ENCODE measurements at regions not wholly inside any gene's neighbourhood (a gene's known extent, or its start where the extent isn't known, plus 50 kb on each side); places are given as distances from the start of the nearest gene placed in this dataset.

- Histone ChIP-seq H4K91ac (replicated peaks; ENCODE audit: insufficient read length, low read length) (no peak overlapping the region), H3K56ac (replicated peaks; ENCODE audit: insufficient read length, low read depth, low read length) (no peak overlapping the region), H3K18ac (ENCODE audit: extremely low read depth, low read length) (no peak overlapping the region), H3K79me2 (ENCODE audit: control insufficient read depth in 1 of 2, insufficient read depth in 2 of 2, low read length in 2 of 2) (no peaks in the 10 kb centered on the region), H3K9ac (replicated peaks in 1 of 4; ENCODE audit: extremely low read depth in 1 of 4, low read depth in 3 of 4, low read length in 3 of 4) (no peak overlapping the region), H4K8ac (ENCODE audit: extremely low read depth, insufficient read depth, low read length) (no peak overlapping the region), H2AFZ (ENCODE audit: low read length) (no peak overlapping the region), H2AK5ac (ENCODE audit: low read depth, low read length) (no peak overlapping the region), H3K27me3 (replicated peaks in 1 of 4; ENCODE audit: control insufficient read depth in 3 of 4, extremely low read depth in 1 of 4, insufficient read depth in 3 of 4, low read length in 3 of 4) (peaks cover 0 to 1% (median 0%) of the 10 kb centered on the region in 4 experiments; a peak in 1 of 7 replicates), H2BK5ac (ENCODE audit: low read depth, low read length) (no peak overlapping the region), H3K14ac (ENCODE audit: insufficient read length) (no peak overlapping the region), H3K23ac (ENCODE audit: insufficient read length) (no peak overlapping the region), H3K79me1 (ENCODE audit: low read depth, low read length) (no peaks in the 10 kb centered on the region), H3K4ac (replicated peaks; ENCODE audit: insufficient read length, low read depth, low read length) (no peak overlapping the region), H3K27ac (ENCODE audit: low read depth, low read length) (no peak overlapping the region), H2BK20ac (ENCODE audit: low read length) (no peak overlapping the region), H3K4me1 (replicated peaks in 1 of 4; ENCODE audit: control insufficient read depth in 3 of 4, insufficient read depth in 4 of 4, low read length in 3 of 4) (no peaks in the 10 kb centered on the region), H3K23me2 (ENCODE audit: low read depth, low read length) (no peaks in the 10 kb centered on the region; the same call in 1 of the 2 replicates), H2BK120ac (replicated peaks; ENCODE audit: low read depth, low read length) (no peak overlapping the region), H3K4me3 (ENCODE audit: extremely low read depth in 1 of 4, insufficient read depth in 2 of 4, low read depth in 3 of 4, low read length in 4 of 4) (no peak overlapping the region), H2BK12ac (ENCODE audit: low read depth, low read length) (no peak overlapping the region), H4K5ac (ENCODE audit: insufficient read length, low read depth, low read length) (no peak overlapping the region), H3K36me3 (ENCODE audit: control insufficient read depth in 2 of 4, insufficient read depth in 4 of 4, low read length in 3 of 4) (no peaks in the 10 kb centered on the region), H3K9me3 (ENCODE audit: insufficient read depth in 2 of 2, low read depth in 1 of 2, low read length in 1 of 2) (no peaks in the 10 kb centered on the region), H2BK15ac (ENCODE audit: low read length) (no peak overlapping the region), H3K4me2 (ENCODE audit: insufficient read depth in 1 of 2, low read depth in 2 of 2, low read length in 2 of 2) (no peak overlapping the region), H4K20me1 (replicated peaks in 1 of 2; ENCODE audit: control insufficient read depth in 1 of 2, insufficient read depth in 2 of 2, low read length in 2 of 2) (no peaks in the 10 kb centered on the region)
- FAIRE-seq = no peak
- POLR2A ChIA-PET (ENCODE audit: partially characterized antibody) = no interaction called here
- TF ChIP-seq ASH2L (IDR thresholded peaks at IDR 0.05; ENCODE audit: low read length) (no peak), SP4 (IDR thresholded peaks at IDR 0.05; ENCODE audit: low read length) (no peak), TEAD4 (IDR thresholded peaks at IDR 0.05; ENCODE audit: low read depth, low read length) (no peak), CHD1 (IDR thresholded peaks at IDR 0.05; ENCODE audit: low read depth, low read length) (no peak), HDAC6 (IDR thresholded peaks at IDR 0.05; ENCODE audit: low read depth, low read length) (no peak), NANOG (IDR thresholded peaks at IDR 0.05; ENCODE audit: insufficient read depth, low read depth, low read length, poor library complexity, severe bottlenecking) (no peak), RBBP5 (IDR thresholded peaks at IDR 0.05; ENCODE audit: borderline replicate concordance, low read depth, low read length) (no peak), CTBP2 (IDR thresholded peaks at IDR 0.05; ENCODE audit: borderline replicate concordance, insufficient read depth, insufficient read length, low read length) (no peak), JUND (IDR thresholded peaks at IDR 0.05; ENCODE audit: low read length) (no peak), USF2 (IDR thresholded peaks at IDR 0.05; ENCODE audit: low read length) (no peak), MAX (IDR thresholded peaks at IDR 0.05) (no peak)
- 97% methylated on average over 2 of the region's 2 CpGs; no CpG with 5 or more reads in 1 of the 2 experiments for WGBS, 2 experiments (ENCODE audit: extremely low coverage in 1 of 2, insufficient coverage in 1 of 2, insufficient read length in 1 of 2, insufficient replicate concordance in 2 of 2, low coverage in 1 of 2, low lambda C conversion rate in 2 of 2, missing lambda C conversion rate in 1 of 2)
- no peak for DNase-seq (ENCODE audit: low read depth in 1 of 2, low spot score in 2 of 2)
- CTCF ChIA-PET (ENCODE audit: partially characterized antibody) = no interaction called here
Observed at GRCh38 chr3:102646557-102646956, 211.7 kb downstream of the ZPLD1 start.
